Upper lobe of left lung (tissue), 6 donors: ENCODE measurements at regions not wholly inside any gene's neighbourhood (a gene's known extent, or its start where the extent isn't known, plus 50 kb on each side); places are given as distances from the start of the nearest gene placed in this dataset.

Source experiments
- ATAC-seq, 2 donors: fragments of 200-7000 bp; cut with Tn5 transposase; one replicate each; pipeline ENCODE4 v1.9.1; 2022; ENCODE audit warnings: mild to moderate bottlenecking in 2 of 2, moderate library complexity in 2 of 2; ENCODE audit not compliant: low FRiP score in 2 of 2
- DNase-seq, 2 donors: peaks; one replicate each; pipeline ENCODE4 v3.0.0-alpha.2; 2019 to 2020
- H3K27ac ChIP-seq, 4 donors: fragments of 200-600 bp; sonication (generic); one replicate each; pipeline ENCODE4 v1.5.1; 2016 to 2019
- H3K27me3 ChIP-seq, 4 donors: fragments of 200-600 bp; sonication (generic); one replicate each; pipeline ENCODE4 v1.5.1; 2017 to 2019
- H3K36me3 ChIP-seq, 4 donors: fragments of 200-600 bp; sonication (generic); one replicate each; pipeline ENCODE4 v1.5.1; 2016 to 2019
- H3K4me1 ChIP-seq, 4 donors: fragments of 200-600 bp; sonication (generic); one replicate each; pipeline ENCODE4 v1.5.1; 2018 to 2019
- H3K4me3 ChIP-seq, 4 donors: fragments of 200-600 bp; sonication (generic); one replicate each; pipeline ENCODE4 v1.5.1; 2017 to 2019; ENCODE audit warnings: mild to moderate bottlenecking in 2 of 4, moderate library complexity in 1 of 4
- H3K9me3 ChIP-seq, 4 donors: fragments of 200-600 bp; sonication (generic); one replicate each; pipeline ENCODE4 v1.5.1; 2018 to 2019
- CTCF ChIP-seq, 6 experiments: fragments of 450-650 bp in 4 of 6; fragments of 200-600 bp in 2 of 6; sonication (generic) in 2 of 6; IDR thresholded peaks; one replicate each; pipeline ENCODE4 v1.5.1; 2016 to 2019; ENCODE audit warnings: antibody characterized with exemption in 6 of 6
- EP300 ChIP-seq, 4 donors: sonication (generic); formaldehyde crosslinking; IDR thresholded peaks; one replicate each; pipeline ENCODE4 v1.5.1; 2017; ENCODE audit warnings: antibody characterized with exemption in 4 of 4, control low read depth in 2 of 4
- POLR2A ChIP-seq, 4 donors: fragments of 450-650 bp; IDR thresholded peaks; one replicate each; pipeline ENCODE4 v1.5.1; 2016 to 2017; ENCODE audit warnings: antibody characterized with exemption in 4 of 4, mild to moderate bottlenecking in 2 of 4
- POLR2AphosphoS5 ChIP-seq, 2 donors: sonication (generic); formaldehyde crosslinking; IDR thresholded peaks; one replicate each; pipeline ENCODE4 v1.5.1; 2017; ENCODE audit warnings: antibody characterized with exemption in 2 of 2
- WGBS, 2 donors: methylation state at CpG; one replicate each; pipeline ENCODE4 v1.1.5; 2017 to 2018; 5-methylcytosine and 5-hydroxymethylcytosine counted together
- donor health status: DM: no; HTN: no; CAD: no; lungs with moderate emphysema.
- donor health status: DM: no; HTN: yes; CAD: no; lungs with severe emphysema.

DNA sequence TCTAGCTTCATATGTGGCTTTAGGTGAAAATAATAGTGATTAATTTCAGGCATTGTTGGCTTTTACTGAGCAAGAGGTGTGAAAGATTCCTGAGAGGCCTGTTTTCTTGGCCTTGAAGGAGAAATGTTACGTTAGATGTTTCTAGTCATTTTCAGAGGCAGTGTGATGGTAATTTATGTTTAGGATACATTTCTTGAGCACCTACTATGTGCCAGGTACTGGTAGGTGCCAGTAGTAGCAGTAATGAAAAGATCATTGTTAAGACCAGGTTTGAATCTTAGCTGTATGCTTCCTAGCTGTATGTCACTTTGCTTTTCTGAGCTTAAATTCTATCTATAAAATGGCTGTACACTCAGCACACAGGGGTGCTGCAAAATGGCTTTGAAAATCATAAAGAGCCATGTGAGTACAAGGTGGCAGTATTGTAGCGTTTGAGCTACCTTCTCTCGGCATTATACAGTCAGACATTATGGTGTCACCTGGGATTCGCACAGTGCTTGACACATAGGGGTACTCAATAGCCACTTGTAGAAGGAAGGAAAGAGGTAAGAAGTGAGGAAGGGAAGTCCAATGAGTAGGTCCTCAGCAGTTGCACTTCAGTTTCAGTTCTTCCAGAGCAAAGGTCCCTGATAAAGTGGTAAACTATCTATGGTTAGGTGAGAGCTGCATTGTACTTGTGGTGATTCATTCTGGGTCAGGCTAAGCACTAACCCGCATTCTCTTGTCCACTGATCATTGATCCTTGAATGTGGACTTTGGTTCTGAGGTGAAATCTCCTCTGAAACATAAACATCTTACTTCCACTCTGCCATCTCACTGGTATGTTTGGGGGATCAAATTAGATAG lies 166.5 kb upstream of the NR3C1 start:
- TF ChIP-seq POLR2AphosphoS5 (IDR thresholded peaks at IDR 0.05) = no peak
- TF ChIP-seq CTCF (IDR thresholded peaks at IDR 0.05) = no peak
- no peak for TF ChIP-seq POLR2A (IDR thresholded peaks at IDR 0.05)
- no peak for TF ChIP-seq EP300 (IDR thresholded peaks at IDR 0.05)
- WGBS, 2 donors = 91% methylated on average over 5 of the region's 5 CpGs
- no peak for ATAC-seq
- DNase-seq = no peak
- no peak overlapping the region for H3K4me3 ChIP-seq
- H3K9me3 ChIP-seq = no peaks in the 10 kb centered on the region
- no peak overlapping the region for H3K27ac ChIP-seq
- no peaks in the 10 kb centered on the region for H3K36me3 ChIP-seq
- no peaks in the 10 kb centered on the region for H3K4me1 ChIP-seq
- no peaks in the 10 kb centered on the region for H3K27me3 ChIP-seq

DNA sequence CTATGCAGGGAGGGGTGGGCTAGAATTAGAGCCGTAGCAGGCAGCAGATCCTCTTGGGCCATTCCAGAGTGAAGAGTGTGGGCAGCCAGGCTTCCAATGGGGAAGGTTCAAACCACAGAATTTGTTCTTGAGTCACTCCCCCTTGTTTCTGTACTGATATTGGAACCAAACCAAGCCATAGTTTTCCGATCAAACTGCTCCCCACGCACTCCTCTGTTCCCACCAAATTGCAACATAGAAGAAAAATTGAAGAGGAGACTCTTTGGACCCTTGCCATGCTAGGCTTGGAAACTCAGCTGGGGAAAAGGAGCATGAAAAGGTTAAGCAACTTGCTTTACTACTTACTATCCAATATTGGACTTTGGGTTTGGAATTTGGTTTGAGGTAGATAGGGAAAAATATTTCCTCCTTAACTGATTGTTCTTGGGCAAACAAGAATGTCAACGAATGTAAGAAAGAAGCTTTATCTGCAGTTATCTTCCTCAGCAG lies 165.8 kb upstream of the NR3C1 start:
- no peaks in the 10 kb centered on the region for H3K27me3 ChIP-seq
- H3K4me1 ChIP-seq = no peaks in the 10 kb centered on the region
- TF ChIP-seq POLR2AphosphoS5 (IDR thresholded peaks at IDR 0.05) (no peak), EP300 (IDR thresholded peaks at IDR 0.05) (no peak), CTCF (IDR thresholded peaks at IDR 0.05) (no peak), POLR2A (IDR thresholded peaks at IDR 0.05) (no peak)
- ATAC-seq (peak in 1 of 2 donors; percentile 51), DNase-seq (no peak)
- WGBS, 2 donors = 69 to 76% methylated on average over 4 of the region's 4 CpGs
- H3K4me3 ChIP-seq = no peak overlapping the region
- H3K36me3 ChIP-seq = no peaks in the 10 kb centered on the region
- no peak overlapping the region for H3K27ac ChIP-seq
- no peaks in the 10 kb centered on the region for H3K9me3 ChIP-seq

- no peak overlapping the region for H3K4me3 ChIP-seq
- 87 to 90% methylated on average over 6 of the region's 6 CpGs for WGBS, 2 donors
- ATAC-seq = no peak
Observed at GRCh38 chr5:143567583-143568504, 164.4 kb upstream of the NR3C1 start.

DNA sequence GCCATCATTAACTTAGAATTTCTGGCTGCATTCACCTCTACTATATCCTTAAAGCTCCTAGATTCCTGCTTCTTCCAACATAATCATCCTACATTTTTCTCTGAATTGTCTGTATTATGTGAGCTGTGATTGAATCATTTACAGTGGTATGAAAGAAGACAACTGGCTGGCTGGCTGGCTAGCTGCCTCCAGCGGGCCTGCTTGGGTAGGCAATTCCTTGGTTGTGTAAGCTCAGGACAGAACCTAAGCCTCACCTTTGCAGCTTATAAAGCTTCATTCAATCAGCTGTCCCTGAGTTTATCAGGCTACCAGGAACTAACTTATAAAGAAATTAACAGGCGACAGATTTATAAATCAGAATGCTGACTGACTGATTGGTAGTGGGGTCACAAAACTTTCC lies 162.7 kb upstream of the NR3C1 start:
- H3K4me1 ChIP-seq = no peaks in the 10 kb centered on the region
- ATAC-seq (no peak), DNase-seq (peak in 1 of 2 donors; percentile 3)
- H3K9me3 ChIP-seq = no peaks in the 10 kb centered on the region
- WGBS, 2 donors = 95 to 97% methylated on average over 2 of the region's 2 CpGs
- no peaks in the 10 kb centered on the region for H3K36me3 ChIP-seq
- H3K27me3 ChIP-seq = no peaks in the 10 kb centered on the region
- no peak for TF ChIP-seq EP300 (IDR thresholded peaks at IDR 0.05)
- no peak for TF ChIP-seq CTCF (IDR thresholded peaks at IDR 0.05)
- no peak for TF ChIP-seq POLR2AphosphoS5 (IDR thresholded peaks at IDR 0.05)
- TF ChIP-seq POLR2A (IDR thresholded peaks at IDR 0.05) = no peak
- no peak overlapping the region for H3K4me3 ChIP-seq
- H3K27ac ChIP-seq = no peak overlapping the region

More at GRCh38 chr5:143567583-143568504, 164.4 kb upstream of the NR3C1 start:
- H3K27me3 ChIP-seq = no peaks in the 10 kb centered on the region
- TF ChIP-seq CTCF (IDR thresholded peaks at IDR 0.05) (no peak), POLR2A (IDR thresholded peaks at IDR 0.05) (no peak), EP300 (IDR thresholded peaks at IDR 0.05) (no peak), POLR2AphosphoS5 (IDR thresholded peaks at IDR 0.05) (no peak)
- H3K4me1 ChIP-seq = no peaks in the 10 kb centered on the region
- no peak overlapping the region for H3K27ac ChIP-seq
- no peaks in the 10 kb centered on the region for H3K36me3 ChIP-seq
- no peaks in the 10 kb centered on the region for H3K9me3 ChIP-seq
- no peak for DNase-seq
